GM23338 (cell line): ENCODE measurements at regions not wholly inside any gene's neighbourhood (a gene's known extent, or its start where the extent isn't known, plus 50 kb on each side); places are given as distances from the start of the nearest gene placed in this dataset.

ENCODE experiments used
- CREB1 ChIP-seq: fragments of 250-450 bp; sonication (Bioruptor Pico); IDR thresholded peaks from 2 replicates; pipeline ENCODE4 v1.5.0; 2020; ENCODE audit warnings: low read depth, mild to moderate bottlenecking, moderate library complexity
- CTCF ChIP-seq, 2 experiments: fragments of 200-600 bp in 1 of 2; sonication (generic) in 1 of 2; conservative IDR thresholded peaks; 2 replicates each; pipeline versions ENCODE4 v1.5.1 to v1.6.1; 2016 to 2017; ENCODE audit warnings: antibody characterized with exemption in 2 of 2, low read depth in 2 of 2, mild to moderate bottlenecking in 2 of 2, moderate library complexity in 1 of 2
- EZH2 ChIP-seq: fragments of 200-600 bp; sonication (generic); IDR thresholded peaks from one replicate; pipeline ENCODE4 v1.8.0; 2017; ENCODE audit warnings: antibody characterized with exemption, mild to moderate bottlenecking, low read depth; ENCODE audit not compliant: unreplicated experiment
- EZH2phosphoT487 ChIP-seq: fragments of 200-600 bp; sonication (generic); IDR thresholded peaks from one replicate; pipeline ENCODE4 v1.8.1; 2018; ENCODE audit warnings: antibody characterized with exemption; ENCODE audit not compliant: unreplicated experiment
- JUNB ChIP-seq: IDR thresholded peaks from one replicate; pipeline ENCODE4 v1.6.1; 2016; ENCODE audit warnings: antibody characterized with exemption; ENCODE audit not compliant: unreplicated experiment
- POLR2AphosphoS5 ChIP-seq: IDR thresholded peaks from 2 replicates; pipeline ENCODE4 v1.6.1; 2016; ENCODE audit warnings: antibody characterized with exemption, low read depth
- STAT1 ChIP-seq: IDR thresholded peaks from one replicate; pipeline ENCODE4 v1.6.1; 2016; ENCODE audit warnings: antibody characterized with exemption; ENCODE audit not compliant: unreplicated experiment
- ZNF114 ChIP-seq: fragments of 250-450 bp; sonication (Bioruptor Pico); IDR thresholded peaks from 2 replicates; pipeline ENCODE4 v1.5.0; 2020; ENCODE audit warnings: mild to moderate bottlenecking, moderate library complexity
- ZNF331 ChIP-seq: fragments of 250-450 bp; sonication (Bioruptor Pico); IDR thresholded peaks from 2 replicates; pipeline ENCODE4 v1.5.0; 2020; ENCODE audit warnings: low read depth, mild to moderate bottlenecking, moderate library complexity
- ZNF462 ChIP-seq: fragments of 250-450 bp; sonication (Bioruptor Pico); IDR thresholded peaks from 2 replicates; pipeline ENCODE4 v1.5.0; 2020; ENCODE audit warnings: mild to moderate bottlenecking, moderate library complexity
- TF ChIP-seq, protein P1 (sequence below): IDR thresholded peaks from one replicate; pipeline ENCODE4 v1.6.1; 2018; ENCODE audit warnings: antibody characterized with exemption; ENCODE audit not compliant: unreplicated experiment

DNA sequence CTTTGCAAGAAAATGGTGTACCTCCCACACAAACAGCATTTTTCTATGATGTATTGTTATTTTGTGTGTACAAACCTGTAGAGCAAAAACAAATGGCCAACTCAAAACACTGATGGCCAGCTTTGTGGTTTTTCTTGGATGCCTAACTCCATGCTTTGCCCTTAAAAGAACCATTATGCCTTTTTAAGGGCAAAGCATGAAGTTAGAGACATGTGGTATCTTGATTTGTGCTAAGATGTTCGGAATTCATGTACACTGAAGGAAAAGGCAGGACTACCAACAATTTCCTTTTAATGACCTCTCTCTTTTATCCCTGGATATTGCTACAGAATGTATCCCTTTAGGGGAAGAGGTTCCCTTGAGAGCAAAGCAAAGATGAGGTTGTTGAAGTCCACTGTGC, 273.6 kb downstream of the SCG2 start:
- no peak for TF ChIP-seq CTCF (conservative IDR thresholded peaks at IDR 0.05; ENCODE audit: low read depth in 2 of 2)
- no peak for TF ChIP-seq CREB1 (CRISPR knock-in tag)
- no peak for TF ChIP-seq POLR2AphosphoS5
- no peak for TF ChIP-seq EZH2
- TF ChIP-seq ZNF462 = no peak
- no peak for TF ChIP-seq JUNB
- TF ChIP-seq, protein P1, sequence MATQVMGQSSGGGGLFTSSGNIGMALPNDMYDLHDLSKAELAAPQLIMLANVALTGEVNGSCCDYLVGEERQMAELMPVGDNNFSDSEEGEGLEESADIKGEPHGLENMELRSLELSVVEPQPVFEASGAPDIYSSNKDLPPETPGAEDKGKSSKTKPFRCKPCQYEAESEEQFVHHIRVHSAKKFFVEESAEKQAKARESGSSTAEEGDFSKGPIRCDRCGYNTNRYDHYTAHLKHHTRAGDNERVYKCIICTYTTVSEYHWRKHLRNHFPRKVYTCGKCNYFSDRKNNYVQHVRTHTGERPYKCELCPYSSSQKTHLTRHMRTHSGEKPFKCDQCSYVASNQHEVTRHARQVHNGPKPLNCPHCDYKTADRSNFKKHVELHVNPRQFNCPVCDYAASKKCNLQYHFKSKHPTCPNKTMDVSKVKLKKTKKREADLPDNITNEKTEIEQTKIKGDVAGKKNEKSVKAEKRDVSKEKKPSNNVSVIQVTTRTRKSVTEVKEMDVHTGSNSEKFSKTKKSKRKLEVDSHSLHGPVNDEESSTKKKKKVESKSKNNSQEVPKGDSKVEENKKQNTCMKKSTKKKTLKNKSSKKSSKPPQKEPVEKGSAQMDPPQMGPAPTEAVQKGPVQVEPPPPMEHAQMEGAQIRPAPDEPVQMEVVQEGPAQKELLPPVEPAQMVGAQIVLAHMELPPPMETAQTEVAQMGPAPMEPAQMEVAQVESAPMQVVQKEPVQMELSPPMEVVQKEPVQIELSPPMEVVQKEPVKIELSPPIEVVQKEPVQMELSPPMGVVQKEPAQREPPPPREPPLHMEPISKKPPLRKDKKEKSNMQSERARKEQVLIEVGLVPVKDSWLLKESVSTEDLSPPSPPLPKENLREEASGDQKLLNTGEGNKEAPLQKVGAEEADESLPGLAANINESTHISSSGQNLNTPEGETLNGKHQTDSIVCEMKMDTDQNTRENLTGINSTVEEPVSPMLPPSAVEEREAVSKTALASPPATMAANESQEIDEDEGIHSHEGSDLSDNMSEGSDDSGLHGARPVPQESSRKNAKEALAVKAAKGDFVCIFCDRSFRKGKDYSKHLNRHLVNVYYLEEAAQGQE = no peak
- no peak for TF ChIP-seq ZNF114 (CRISPR knock-in tag)
- no peak for TF ChIP-seq EZH2phosphoT487
- no peak for TF ChIP-seq STAT1
- no peak for TF ChIP-seq ZNF331 (CRISPR knock-in tag)
